HG03066 (cell line): ENCODE measurements at regions not wholly inside any gene's neighbourhood (a gene's known extent, or its start where the extent isn't known, plus 50 kb on each side); places are given as distances from the start of the nearest gene placed in this dataset.
"Not testable (repeated sequence)": the region's sequence is repeated elsewhere in the genome, so short reads cannot be mapped to it uniquely, and the experiment has no call there.

Source experiments
- ATAC-seq: cut with Tn5 transposase; IDR thresholded peaks from one replicate; pipeline ENCODE4 v1.9.1; 2021; ENCODE audit warnings: low read depth; ENCODE audit not compliant: unreplicated experiment

- ATAC-seq: no peak
Observed at GRCh38 chr9:71632776-71633175, 135.5 kb downstream of the CEMIP2 start.

DNA sequence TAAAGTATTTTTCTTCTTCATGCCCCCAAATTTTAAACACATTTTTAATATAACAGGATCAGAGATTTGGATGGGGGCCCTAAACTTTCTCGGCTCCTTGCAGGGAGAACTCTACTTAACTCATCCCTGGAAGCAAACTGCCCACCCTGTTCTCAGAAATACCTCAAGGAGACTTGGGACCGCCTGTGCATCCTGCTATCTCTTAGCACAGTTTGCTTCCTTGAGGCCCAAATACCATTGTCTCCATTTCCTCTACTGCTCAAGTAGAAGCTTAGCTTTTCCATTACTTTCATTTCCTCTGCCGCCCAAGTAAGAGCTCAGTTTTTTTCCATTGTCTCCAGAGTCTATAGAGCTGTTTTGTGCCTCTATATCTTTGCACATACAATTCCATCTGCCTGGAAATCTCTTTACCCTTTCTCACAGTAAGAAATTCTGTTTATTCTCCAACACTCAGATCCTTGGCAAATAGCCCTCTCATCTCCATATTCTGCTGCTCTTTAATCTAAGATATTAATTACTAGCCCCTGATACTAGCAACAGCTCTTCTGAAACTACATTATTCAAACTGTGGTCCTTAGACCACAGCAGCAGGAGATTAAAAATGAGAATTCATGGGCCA is 137.8 kb downstream of the CEMIP2 start:
- no peak for ATAC-seq

DNA sequence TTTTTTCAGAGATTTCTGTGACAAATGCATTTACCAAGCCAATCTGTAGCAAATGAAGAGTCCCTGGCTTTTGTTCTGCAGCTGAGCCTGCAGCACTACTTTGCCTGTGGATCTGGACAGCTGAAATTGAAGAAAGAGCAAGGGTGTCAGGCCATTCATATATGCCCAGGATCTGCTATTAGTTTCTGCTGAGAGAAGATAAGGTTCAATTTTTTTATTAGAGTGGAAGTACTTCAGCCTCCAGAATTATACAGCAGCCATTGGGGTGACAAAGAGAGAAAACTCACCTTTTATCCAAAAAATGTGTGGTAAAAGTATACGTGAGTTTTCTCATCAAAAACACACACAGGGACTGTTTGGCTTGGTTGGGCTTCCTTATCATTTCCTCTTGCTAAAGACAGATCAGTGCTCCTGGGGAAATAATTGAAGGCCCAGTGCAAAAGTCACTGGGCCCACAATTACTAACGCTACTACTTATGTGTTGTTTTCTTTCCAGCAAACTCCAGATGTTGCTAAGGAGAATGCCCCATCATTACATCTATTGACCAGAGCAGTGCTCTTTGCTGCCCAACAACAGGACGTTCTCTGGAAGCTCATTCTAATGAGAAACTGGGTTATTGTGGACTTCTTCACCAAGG is 138.6 kb downstream of the CEMIP2 start:
- no peak for ATAC-seq

GRCh38 chr9:71628247-71628646 is 140.1 kb downstream of the CEMIP2 start:
- no peak for ATAC-seq

GRCh38 chr9:71627537-71627936 is 140.8 kb downstream of the CEMIP2 start:
- no peak for ATAC-seq

- ATAC-seq: no peak
Observed at GRCh38 chr9:71626395-71626794, 141.9 kb downstream of the CEMIP2 start.

- no peak for ATAC-seq
Observed at GRCh38 chr9:71624728-71625127, 143.6 kb downstream of the CEMIP2 start.

DNA sequence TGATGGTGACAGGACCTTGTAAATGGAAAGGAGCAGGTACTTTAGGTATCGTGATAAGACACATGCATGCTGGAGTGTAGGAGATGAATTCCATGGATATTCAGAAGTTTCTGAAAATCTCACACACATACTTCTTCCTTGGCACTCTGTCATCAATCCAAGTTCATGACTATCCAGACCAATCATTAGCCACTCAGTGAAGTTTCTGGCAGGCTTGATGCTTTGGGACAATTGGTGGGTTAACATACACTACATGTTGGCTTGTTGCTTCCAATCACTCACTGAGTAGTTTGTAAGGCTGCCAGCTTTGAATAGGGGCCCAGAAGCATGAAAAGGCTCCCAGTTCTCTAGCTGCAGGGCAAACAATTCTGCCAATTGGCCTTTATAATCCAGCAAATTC is 147.6 kb downstream of the CEMIP2 start:
- ATAC-seq: no peak

GRCh38 chr9:71620331-71620730 is 148.0 kb downstream of the CEMIP2 start:
- no peak for ATAC-seq

DNA sequence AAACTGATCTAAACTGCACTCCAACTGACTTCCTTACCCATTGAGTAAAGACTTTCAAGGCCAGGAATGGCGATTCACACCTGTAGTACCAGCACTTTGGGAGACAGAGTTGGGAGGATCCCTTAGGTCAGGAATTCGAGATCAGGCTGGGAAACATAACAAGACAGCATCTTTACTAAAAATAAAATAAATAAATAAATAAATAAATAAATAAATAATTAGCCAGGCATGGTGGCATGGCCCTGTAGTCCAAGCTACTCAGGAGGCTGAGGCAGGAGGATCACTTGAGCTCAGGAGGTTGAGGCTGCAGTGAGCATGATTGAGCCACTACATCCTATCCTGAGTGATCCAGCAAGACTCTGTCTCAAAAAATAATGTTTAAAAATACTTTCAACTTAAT is 148.4 kb downstream of the CEMIP2 start:
- no peak for ATAC-seq

- ATAC-seq: no peak
Observed at GRCh38 chr9:71614409-71615010, 153.8 kb downstream of the CEMIP2 start.

DNA sequence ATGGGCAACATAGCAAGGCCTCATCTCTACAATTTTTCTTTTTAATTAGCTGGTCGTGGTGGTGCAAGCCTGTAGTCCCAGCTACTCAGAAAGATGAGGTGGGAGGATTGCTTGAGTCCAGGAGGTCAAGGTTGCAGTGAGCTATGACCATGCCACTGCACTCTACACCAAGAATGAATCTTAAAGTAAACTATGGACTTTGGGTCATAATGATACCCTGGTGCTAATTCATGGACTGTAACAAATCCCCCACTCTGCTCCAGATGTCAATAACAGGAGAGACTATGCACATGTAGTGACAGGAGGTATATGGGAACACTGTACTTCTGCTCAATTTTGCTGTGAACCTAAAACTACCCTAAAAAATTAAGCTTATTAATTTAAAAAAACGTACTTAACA is 155.4 kb downstream of the CEMIP2 start:
- no peak for ATAC-seq

GRCh38 chr9:71609448-71609830 is 158.9 kb downstream of the CEMIP2 start:
- no peak for ATAC-seq

GRCh38 chr9:71608825-71609447 is 159.4 kb downstream of the CEMIP2 start:
- ATAC-seq: no peak

DNA sequence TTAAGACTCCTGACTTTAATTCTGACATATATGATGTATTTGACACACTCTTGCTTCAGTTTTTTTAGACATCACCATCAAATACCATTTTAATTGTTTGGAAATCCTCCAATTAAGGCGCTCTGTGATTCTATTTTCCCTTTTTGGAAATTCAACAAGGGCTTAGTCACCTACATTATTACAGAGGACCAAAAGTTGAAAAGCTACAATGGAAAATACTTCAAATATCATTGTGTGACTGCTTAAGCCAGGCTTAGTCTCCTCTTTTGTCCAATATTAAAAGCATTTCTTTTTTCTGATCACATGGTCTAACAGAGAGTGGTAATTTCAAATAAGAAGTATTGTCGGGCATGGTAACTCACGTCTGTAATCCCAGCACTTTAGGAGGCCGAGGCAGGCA is 160.3 kb downstream of the CEMIP2 start:
- no peak for ATAC-seq

GRCh38 chr9:71607461-71607881 is 160.8 kb downstream of the CEMIP2 start:
- ATAC-seq: no peak

GRCh38 chr9:71604197-71605063 is 163.9 kb downstream of the CEMIP2 start:
- ATAC-seq: peak; percentile 81

DNA sequence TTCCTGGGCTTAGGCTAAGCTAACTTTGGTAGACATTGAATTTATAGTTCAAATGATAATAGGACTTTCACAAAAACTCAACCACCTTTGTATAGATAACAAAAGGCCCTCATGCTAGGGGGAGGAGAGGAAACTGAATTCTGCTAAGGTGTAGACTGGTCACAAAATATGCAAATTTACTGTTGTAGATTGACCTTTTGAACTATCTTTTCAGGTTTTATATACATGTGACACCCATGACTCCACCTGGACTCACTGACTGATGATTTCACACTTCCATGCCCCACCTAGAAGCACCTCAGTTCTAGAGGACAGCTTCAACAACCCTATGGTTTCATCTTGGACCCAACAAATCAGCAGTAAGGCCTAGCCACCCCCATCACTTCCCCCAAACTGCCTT is 165.7 kb downstream of the CEMIP2 start:
- ATAC-seq: no peak

- ATAC-seq: not testable (repeated sequence)
Observed at GRCh38 chr9:71595762-71596161, 172.6 kb downstream of the CEMIP2 start.

- ATAC-seq: no peak
Observed at GRCh38 chr9:71594541-71594940, 173.8 kb downstream of the CEMIP2 start.

DNA sequence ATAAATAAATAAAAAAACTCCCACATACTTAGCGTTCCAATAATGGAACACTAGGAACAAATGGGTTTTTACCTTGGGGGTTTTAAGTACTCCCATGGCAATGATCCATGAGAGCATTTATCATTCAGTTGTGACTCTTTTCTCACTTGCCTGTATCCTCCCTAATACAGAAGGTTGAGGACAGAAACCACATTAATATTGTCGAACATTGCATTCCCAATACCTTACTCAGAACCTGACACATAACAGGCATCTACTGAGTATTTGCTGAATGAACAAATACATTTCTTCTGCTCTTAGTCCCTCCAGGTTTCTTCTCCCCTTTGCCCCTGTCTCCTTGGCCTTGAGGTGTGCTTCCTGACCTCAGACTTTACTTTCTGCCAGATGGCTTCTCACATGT is 175.9 kb downstream of the CEMIP2 start:
- ATAC-seq: no peak
